ENCODE measurements at regions not wholly inside any gene's neighbourhood (a gene's known extent, or its start where the extent isn't known, plus 50 kb on each side); places are given as distances from the start of the nearest gene placed in this dataset.
"Not testable (repeated sequence)": the region's sequence is repeated elsewhere in the genome, so short reads cannot be mapped to it uniquely, and the experiment has no call there.

GRCh38 chr9:85487872-85488271 is 253.9 kb downstream of the AGTPBP1 start:
- DNase-seq (ENCODE audit: insufficient read length) (no peak), FAIRE-seq (no peak)
- TF ChIP-seq TAF1 (IDR thresholded peaks at IDR 0.05; ENCODE audit: borderline replicate concordance, low read depth, low read length): no peak
- no peak for TF ChIP-seq POLR2AphosphoS5 (IDR thresholded peaks at IDR 0.05; ENCODE audit: low read depth, low read length)
- no peak for TF ChIP-seq POLR2A (IDR thresholded peaks at IDR 0.05; ENCODE audit: low read depth, low read length)

GRCh38 chr9:85484235-85484634 is 257.5 kb downstream of the AGTPBP1 start:
- DNase-seq (ENCODE audit: insufficient read length) (no peak), FAIRE-seq (no peak)
- TF ChIP-seq TAF1 (IDR thresholded peaks at IDR 0.05; ENCODE audit: borderline replicate concordance, low read depth, low read length) (no peak), POLR2AphosphoS5 (IDR thresholded peaks at IDR 0.05; ENCODE audit: low read depth, low read length) (no peak), POLR2A (IDR thresholded peaks at IDR 0.05; ENCODE audit: low read depth, low read length) (no peak)

- FAIRE-seq (no peak), DNase-seq (ENCODE audit: insufficient read length) (no peak)
- TF ChIP-seq POLR2AphosphoS5 (IDR thresholded peaks at IDR 0.05; ENCODE audit: low read depth, low read length) (no peak), TAF1 (IDR thresholded peaks at IDR 0.05; ENCODE audit: borderline replicate concordance, low read depth, low read length) (no peak), POLR2A (IDR thresholded peaks at IDR 0.05; ENCODE audit: low read depth, low read length) (no peak)
Measured at GRCh38 chr9:85483208-85483607, 258.5 kb downstream of the AGTPBP1 start.

- no peak for DNase-seq (ENCODE audit: insufficient read length)
- no peak for FAIRE-seq
- no peak for TF ChIP-seq TAF1 (IDR thresholded peaks at IDR 0.05; ENCODE audit: borderline replicate concordance, low read depth, low read length)
Measured at GRCh38 chr9:85479305-85479704, 262.4 kb downstream of the AGTPBP1 start.

- DNase-seq (ENCODE audit: insufficient read length): no peak
- no peak for FAIRE-seq
- TF ChIP-seq POLR2A (IDR thresholded peaks at IDR 0.05; ENCODE audit: low read depth, low read length) (no peak), TAF1 (IDR thresholded peaks at IDR 0.05; ENCODE audit: borderline replicate concordance, low read depth, low read length) (no peak), POLR2AphosphoS5 (IDR thresholded peaks at IDR 0.05; ENCODE audit: low read depth, low read length) (no peak)
Measured at GRCh38 chr9:85478847-85479246, 262.9 kb downstream of the AGTPBP1 start.

- not testable (repeated sequence) for DNase-seq (ENCODE audit: insufficient read length); FAIRE-seq
Measured at GRCh38 chr9:85474896-85475295, 266.9 kb downstream of the AGTPBP1 start.

GRCh38 chr9:85471791-85472190 is 270.0 kb downstream of the AGTPBP1 start:
- FAIRE-seq: no peak
- TF ChIP-seq POLR2AphosphoS5 (IDR thresholded peaks at IDR 0.05; ENCODE audit: low read depth, low read length) (no peak), TAF1 (IDR thresholded peaks at IDR 0.05; ENCODE audit: borderline replicate concordance, low read depth, low read length) (no peak), POLR2A (IDR thresholded peaks at IDR 0.05; ENCODE audit: low read depth, low read length) (no peak)

GRCh38 chr9:85469041-85469440 is 272.7 kb downstream of the AGTPBP1 start:
- FAIRE-seq (no peak), DNase-seq (ENCODE audit: insufficient read length) (no peak)
- TF ChIP-seq POLR2AphosphoS5 (IDR thresholded peaks at IDR 0.05; ENCODE audit: low read depth, low read length): no peak
- no peak for TF ChIP-seq POLR2A (IDR thresholded peaks at IDR 0.05; ENCODE audit: low read depth, low read length)
- TF ChIP-seq TAF1 (IDR thresholded peaks at IDR 0.05; ENCODE audit: borderline replicate concordance, low read depth, low read length): no peak

More at GRCh38 chr9:85471791-85472190, 270.0 kb downstream of the AGTPBP1 start:
- no peak for DNase-seq (ENCODE audit: insufficient read length)

GRCh38 chr9:85466834-85467233 is 274.9 kb downstream of the AGTPBP1 start:
- TF ChIP-seq POLR2A (IDR thresholded peaks at IDR 0.05; ENCODE audit: low read depth, low read length) (no peak), POLR2AphosphoS5 (IDR thresholded peaks at IDR 0.05; ENCODE audit: low read depth, low read length) (no peak), TAF1 (IDR thresholded peaks at IDR 0.05; ENCODE audit: borderline replicate concordance, low read depth, low read length) (no peak)
- FAIRE-seq: no peak
- DNase-seq (ENCODE audit: insufficient read length): no peak

- FAIRE-seq; DNase-seq (ENCODE audit: insufficient read length): not testable (repeated sequence)
Measured at GRCh38 chr9:85458114-85458864, 283.5 kb downstream of the AGTPBP1 start.

GRCh38 chr9:85453850-85454249 is 287.9 kb downstream of the AGTPBP1 start:
- no peak for FAIRE-seq
- no peak for TF ChIP-seq POLR2AphosphoS5 (IDR thresholded peaks at IDR 0.05; ENCODE audit: low read depth, low read length)
- no peak for TF ChIP-seq TAF1 (IDR thresholded peaks at IDR 0.05; ENCODE audit: borderline replicate concordance, low read depth, low read length)
- no peak for TF ChIP-seq POLR2A (IDR thresholded peaks at IDR 0.05; ENCODE audit: low read depth, low read length)
- no peak for DNase-seq (ENCODE audit: insufficient read length)

- FAIRE-seq: no peak
- DNase-seq (ENCODE audit: insufficient read length): no peak
- no peak for TF ChIP-seq POLR2A (IDR thresholded peaks at IDR 0.05; ENCODE audit: low read depth, low read length)
- no peak for TF ChIP-seq POLR2AphosphoS5 (IDR thresholded peaks at IDR 0.05; ENCODE audit: low read depth, low read length)
- no peak for TF ChIP-seq TAF1 (IDR thresholded peaks at IDR 0.05; ENCODE audit: borderline replicate concordance, low read depth, low read length)
Measured at GRCh38 chr9:85452841-85453240, 288.9 kb downstream of the AGTPBP1 start.

GRCh38 chr9:85451680-85452079 is 290.1 kb downstream of the AGTPBP1 start:
- no peak for DNase-seq (ENCODE audit: insufficient read length)
- TF ChIP-seq POLR2AphosphoS5 (IDR thresholded peaks at IDR 0.05; ENCODE audit: low read depth, low read length): no peak
- TF ChIP-seq POLR2A (IDR thresholded peaks at IDR 0.05; ENCODE audit: low read depth, low read length): no peak
- TF ChIP-seq TAF1 (IDR thresholded peaks at IDR 0.05; ENCODE audit: borderline replicate concordance, low read depth, low read length): no peak
- no peak for FAIRE-seq
